Fibroblast of lung (primary cell): ENCODE measurements at regions not wholly inside any gene's neighbourhood (a gene's known extent, or its start where the extent isn't known, plus 50 kb on each side); places are given as distances from the start of the nearest gene placed in this dataset.

Source experiments
- EZH2 ChIP-seq: IDR thresholded peaks from 2 replicates; pipeline ENCODE4 v1.5.1; 2012; ENCODE audit warnings: low read length, control low read depth, mild to moderate bottlenecking; ENCODE audit errors: missing control alignments
- TF ChIP-seq, protein P1 (sequence below), 2 donors: IDR thresholded peaks in 1 of 2; conservative IDR thresholded peaks in 1 of 2; 1 replicate in 1 of 2; 2 replicates in 1 of 2; pipeline ENCODE4 v1.5.1; 2011 to 2012; ENCODE audit warnings: low read length in 2 of 2, control low read depth in 1 of 2, inconsistent platforms in 1 of 2, low read depth in 1 of 2, mild to moderate bottlenecking in 1 of 2

DNA sequence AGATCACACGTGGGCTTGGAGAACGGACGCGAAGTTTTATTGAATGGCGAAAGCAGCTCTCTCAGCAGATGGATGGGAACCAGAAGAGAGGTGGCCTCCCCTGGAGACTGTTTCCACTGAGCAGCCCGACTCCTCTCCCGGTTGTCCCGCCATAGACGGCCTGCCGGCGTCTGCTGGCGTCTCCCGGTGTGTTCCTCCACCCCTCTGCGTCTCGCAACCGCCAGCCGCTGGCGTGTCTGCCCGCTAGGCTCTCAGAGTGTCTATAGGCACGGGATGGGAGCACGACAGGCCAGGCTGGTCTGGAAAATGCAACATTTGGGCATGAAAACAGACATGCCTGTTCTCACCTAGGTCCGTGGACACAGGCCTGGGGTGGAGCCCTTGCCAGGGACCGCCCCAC is 366.7 kb upstream of the SOX11 start:
- TF ChIP-seq, protein P1, sequence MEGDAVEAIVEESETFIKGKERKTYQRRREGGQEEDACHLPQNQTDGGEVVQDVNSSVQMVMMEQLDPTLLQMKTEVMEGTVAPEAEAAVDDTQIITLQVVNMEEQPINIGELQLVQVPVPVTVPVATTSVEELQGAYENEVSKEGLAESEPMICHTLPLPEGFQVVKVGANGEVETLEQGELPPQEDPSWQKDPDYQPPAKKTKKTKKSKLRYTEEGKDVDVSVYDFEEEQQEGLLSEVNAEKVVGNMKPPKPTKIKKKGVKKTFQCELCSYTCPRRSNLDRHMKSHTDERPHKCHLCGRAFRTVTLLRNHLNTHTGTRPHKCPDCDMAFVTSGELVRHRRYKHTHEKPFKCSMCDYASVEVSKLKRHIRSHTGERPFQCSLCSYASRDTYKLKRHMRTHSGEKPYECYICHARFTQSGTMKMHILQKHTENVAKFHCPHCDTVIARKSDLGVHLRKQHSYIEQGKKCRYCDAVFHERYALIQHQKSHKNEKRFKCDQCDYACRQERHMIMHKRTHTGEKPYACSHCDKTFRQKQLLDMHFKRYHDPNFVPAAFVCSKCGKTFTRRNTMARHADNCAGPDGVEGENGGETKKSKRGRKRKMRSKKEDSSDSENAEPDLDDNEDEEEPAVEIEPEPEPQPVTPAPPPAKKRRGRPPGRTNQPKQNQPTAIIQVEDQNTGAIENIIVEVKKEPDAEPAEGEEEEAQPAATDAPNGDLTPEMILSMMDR (conservative IDR thresholded peaks at IDR 0.05 in 1 of 2, IDR thresholded peaks at IDR 0.05 in 1 of 2; ENCODE audit: low read depth in 1 of 2, low read length in 2 of 2): no peak
- no peak for TF ChIP-seq EZH2
